Neutrophil (primary cell): ENCODE measurements at regions not wholly inside any gene's neighbourhood (a gene's known extent, or its start where the extent isn't known, plus 50 kb on each side); places are given as distances from the start of the nearest gene placed in this dataset.
A peak's percentile ranks its signal among the peaks of the same experiment; 100 is the strongest.

Experiments used
- H3K27ac ChIP-seq: fragments of 200-600 bp; sonication (generic); 2 replicates; pipeline ENCODE4 v1.5.1; 2016; ENCODE audit warnings: mild to moderate bottlenecking, moderate library complexity
- H3K27me3 ChIP-seq: fragments of 200-600 bp; sonication (generic); 2 replicates; pipeline ENCODE4 v1.6.0; 2016; ENCODE audit warnings: mild to moderate bottlenecking
- H3K36me3 ChIP-seq: fragments of 200-600 bp; sonication (generic); 2 replicates; pipeline ENCODE4 v1.5.1; 2017
- H3K4me1 ChIP-seq, 2 experiments: fragments of 200-600 bp in 1 of 2; sonication (generic) in 1 of 2; 1 replicate in 1 of 2; 2 replicates in 1 of 2; pipeline versions ENCODE4 v1.5.1 to v1.6.1; 2013 to 2016; ENCODE audit warnings: low read depth in 1 of 2, low read length in 1 of 2, mild to moderate bottlenecking in 1 of 2, moderate library complexity in 1 of 2; ENCODE audit not compliant: control insufficient read depth in 1 of 2, insufficient read depth in 1 of 2
- H3K4me3 ChIP-seq, 2 experiments: fragments of 200-600 bp in 1 of 2; sonication (generic) in 1 of 2; 1 replicate in 1 of 2; 2 replicates in 1 of 2; pipeline ENCODE4 v1.5.1; 2013 to 2016; ENCODE audit warnings: low read depth in 1 of 2, low read length in 1 of 2, mild to moderate bottlenecking in 1 of 2, moderate library complexity in 1 of 2
- H3K9me3 ChIP-seq: fragments of 200-600 bp; sonication (generic); 2 replicates; pipeline ENCODE4 v1.5.1; 2016
- CTCF ChIP-seq: fragments of 200-600 bp; sonication (generic); IDR thresholded peaks from 2 replicates; pipeline ENCODE4 v1.5.1; 2016; ENCODE audit warnings: antibody characterized with exemption

GRCh38 chr7:130998993-130999602 lies 265.1 kb upstream of the KLF14 start:
- TF ChIP-seq CTCF = no peak
- Histone ChIP-seq H3K27me3 (no peaks in the 10 kb centered on the region), H3K4me1 (peaks cover 0 to under 1% of the 10 kb centered on the region in 2 experiments), H3K4me3 (no peak overlapping the region), H3K36me3 (peaks cover 9% of the 10 kb centered on the region), H3K27ac (peak overlapping the region; percentile 23), H3K9me3 (no peaks in the 10 kb centered on the region)

DNA sequence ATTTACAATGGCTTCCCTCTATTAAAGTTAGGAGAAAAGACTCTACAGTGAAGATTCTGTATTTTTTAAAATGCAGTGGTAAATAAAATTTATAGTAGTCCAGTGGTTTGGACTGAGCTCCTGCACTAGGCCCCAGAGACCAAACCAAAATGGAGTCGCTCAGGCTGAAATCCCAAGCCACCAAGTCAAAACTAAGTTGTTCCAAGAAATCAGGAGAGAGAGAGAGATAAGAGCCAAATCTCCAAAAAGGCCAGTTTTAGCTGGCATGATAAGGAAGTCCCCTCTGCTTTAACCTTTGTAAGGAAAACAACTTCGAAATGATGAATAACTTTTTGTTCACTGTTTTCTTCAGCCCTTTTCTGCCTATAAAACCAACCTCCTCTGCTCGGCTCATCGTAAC lies 265.9 kb upstream of the KLF14 start:
- H3K36me3 ChIP-seq = peaks cover 9% of the 10 kb centered on the region
- H3K27me3 ChIP-seq = no peaks in the 10 kb centered on the region
- TF ChIP-seq CTCF = no peak
- no peak overlapping the region for H3K4me3 ChIP-seq
- H3K4me1 ChIP-seq = peaks cover 0 to 5% of the 10 kb centered on the region in 2 experiments
- no peak overlapping the region for H3K27ac ChIP-seq
- H3K9me3 ChIP-seq = no peaks in the 10 kb centered on the region

GRCh38 chr7:131000389-131000788 lies 266.4 kb upstream of the KLF14 start:
- TF ChIP-seq CTCF = no peak
- Histone ChIP-seq H3K27ac (no peak overlapping the region), H3K4me1 (peaks cover 0 to 5% of the 10 kb centered on the region in 2 experiments)

DNA sequence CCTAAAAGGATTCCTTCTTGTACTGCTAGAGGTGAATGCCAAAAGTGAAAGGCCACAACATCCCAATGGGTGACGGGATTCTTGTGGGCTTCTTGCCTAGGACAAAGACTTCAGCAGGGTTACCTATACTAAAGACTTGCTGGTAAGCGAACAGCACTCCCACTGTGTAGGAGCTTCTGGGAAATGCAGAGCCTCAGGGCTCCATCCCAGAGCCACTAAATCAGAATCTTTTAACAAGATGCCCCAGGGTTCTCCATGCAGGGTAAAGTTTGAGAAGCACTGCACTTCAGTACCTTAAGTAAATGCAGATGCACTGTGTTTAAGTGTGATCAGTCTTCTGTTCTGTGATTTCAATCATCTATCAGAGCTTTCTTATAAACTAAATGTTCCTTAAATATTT lies 266.9 kb upstream of the KLF14 start:
- TF ChIP-seq CTCF = no peak
- Histone ChIP-seq H3K27ac (no peak overlapping the region), H3K4me1 (peaks cover 0 to 5% of the 10 kb centered on the region in 2 experiments), H3K27me3 (no peaks in the 10 kb centered on the region), H3K36me3 (peaks cover 12% of the 10 kb centered on the region), H3K4me3 (no peak overlapping the region), H3K9me3 (no peaks in the 10 kb centered on the region)

More at GRCh38 chr7:131000389-131000788, 266.4 kb upstream of the KLF14 start:
- Histone ChIP-seq H3K4me3 (no peak overlapping the region), H3K9me3 (no peaks in the 10 kb centered on the region), H3K27me3 (no peaks in the 10 kb centered on the region), H3K36me3 (peaks cover 12% of the 10 kb centered on the region)

DNA sequence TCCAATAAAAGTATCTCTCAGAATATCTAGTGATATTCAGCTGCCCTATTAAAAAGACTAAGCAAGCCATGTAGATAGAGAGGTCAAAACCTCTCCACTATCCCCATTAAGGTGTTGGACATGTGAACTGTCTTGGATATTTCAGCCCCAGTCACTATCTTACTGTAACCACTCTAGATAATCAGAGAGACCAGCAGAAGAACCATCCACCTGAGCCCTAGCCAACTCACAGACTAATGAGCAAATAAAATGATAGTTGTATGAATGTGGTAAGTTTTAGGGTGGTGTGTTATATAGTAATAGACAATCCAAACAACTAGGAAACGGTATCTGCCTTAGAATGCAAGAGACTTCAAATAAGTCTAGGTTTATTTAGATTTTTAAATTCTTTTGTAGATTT lies 268.6 kb upstream of the KLF14 start:
- Histone ChIP-seq H3K27me3 (no peaks in the 10 kb centered on the region), H3K4me3 (no peak overlapping the region), H3K9me3 (no peaks in the 10 kb centered on the region), H3K4me1 (peaks cover 7 to 14% of the 10 kb centered on the region in 2 experiments), H3K27ac (peak overlapping the region; percentile 27), H3K36me3 (peaks cover 12% of the 10 kb centered on the region)
- no peak for TF ChIP-seq CTCF
